ENCODE measurements at regions not wholly inside any gene's neighbourhood (a gene's known extent, or its start where the extent isn't known, plus 50 kb on each side); places are given as distances from the start of the nearest gene placed in this dataset.

- peak; percentile 46 for DNase-seq
These were observed 170.8 kb downstream of the GTF2H2C_2 start for GRCh38 chr5:70585996-70586395.
